GM03348 (cell line): ENCODE measurements at regions not wholly inside any gene's neighbourhood (a gene's known extent, or its start where the extent isn't known, plus 50 kb on each side); places are given as distances from the start of the nearest gene placed in this dataset.

Experiments
- DNase-seq: peaks from one replicate; pipeline ENCODE4 v3.0.0; 2012; ENCODE audit warnings: low spot score

GRCh38 chr2:20110876-20111275, 59.4 kb upstream of the LAPTM4A start:
- DNase-seq: no peak

DNA sequence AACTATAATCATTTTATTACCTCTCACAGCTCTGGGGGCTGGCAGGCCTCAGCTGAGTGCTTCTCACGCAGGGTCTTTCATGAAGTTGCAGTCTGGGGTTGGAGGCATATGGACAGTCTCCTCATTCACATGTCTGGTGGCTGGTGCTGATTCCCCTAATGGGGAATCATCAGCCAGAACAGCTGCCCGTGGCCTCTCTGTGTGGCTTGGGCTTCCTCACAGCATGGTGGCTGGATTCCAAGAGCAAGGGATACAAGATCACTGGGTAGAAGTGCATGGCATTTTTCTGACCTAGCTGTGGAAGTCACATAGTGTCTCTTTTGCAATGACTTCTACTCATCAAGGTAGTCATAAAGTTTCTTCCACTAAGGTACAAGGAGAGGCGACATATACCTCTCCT, 59.0 kb upstream of the LAPTM4A start:
- DNase-seq: no peak

GRCh38 chr2:20108655-20109396, 57.4 kb upstream of the LAPTM4A start:
- DNase-seq: no peak

DNA sequence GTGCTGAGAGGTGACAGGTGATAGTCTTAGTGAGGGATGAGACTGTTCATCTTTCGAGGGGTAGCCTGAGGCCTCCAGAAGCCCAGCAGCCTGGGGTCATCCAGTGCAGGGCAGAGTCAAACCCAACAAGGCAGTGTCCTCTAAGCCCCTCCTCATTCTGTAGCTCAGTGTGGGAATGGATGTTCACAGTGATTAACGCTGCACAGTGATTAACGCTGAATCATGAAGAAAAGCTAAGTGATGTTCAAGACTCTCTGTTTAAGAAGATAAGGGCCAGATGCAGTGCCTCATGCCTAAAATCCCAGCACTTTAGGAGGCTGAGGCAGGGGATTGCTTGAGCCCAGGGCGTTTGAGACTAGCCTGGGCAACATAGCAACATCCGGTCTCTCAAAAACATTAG, 56.3 kb upstream of the LAPTM4A start:
- DNase-seq: no peak

DNA sequence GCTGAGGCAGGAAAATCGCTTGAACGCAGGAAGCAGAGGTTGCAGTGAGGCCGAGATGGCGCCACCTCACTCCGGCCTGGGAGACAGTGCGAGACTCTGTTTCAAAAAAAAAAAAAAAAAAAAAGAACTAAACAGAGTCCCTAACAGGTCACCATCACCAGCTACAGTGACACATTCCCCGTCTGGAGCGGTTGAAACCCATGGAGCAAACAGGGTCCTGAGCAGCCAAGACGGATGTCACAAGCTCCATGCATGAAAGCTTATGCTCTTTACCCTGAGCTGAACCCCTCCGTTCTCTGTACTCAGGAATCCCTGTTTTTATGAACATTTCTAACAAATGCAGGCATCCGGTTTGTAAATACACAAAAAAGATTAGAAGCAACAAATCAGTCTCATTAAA, 55.9 kb upstream of the LAPTM4A start:
- no peak for DNase-seq

- DNase-seq: no peak
These were observed 55.3 kb upstream of the LAPTM4A start for GRCh38 chr2:20106746-20107145.

DNA sequence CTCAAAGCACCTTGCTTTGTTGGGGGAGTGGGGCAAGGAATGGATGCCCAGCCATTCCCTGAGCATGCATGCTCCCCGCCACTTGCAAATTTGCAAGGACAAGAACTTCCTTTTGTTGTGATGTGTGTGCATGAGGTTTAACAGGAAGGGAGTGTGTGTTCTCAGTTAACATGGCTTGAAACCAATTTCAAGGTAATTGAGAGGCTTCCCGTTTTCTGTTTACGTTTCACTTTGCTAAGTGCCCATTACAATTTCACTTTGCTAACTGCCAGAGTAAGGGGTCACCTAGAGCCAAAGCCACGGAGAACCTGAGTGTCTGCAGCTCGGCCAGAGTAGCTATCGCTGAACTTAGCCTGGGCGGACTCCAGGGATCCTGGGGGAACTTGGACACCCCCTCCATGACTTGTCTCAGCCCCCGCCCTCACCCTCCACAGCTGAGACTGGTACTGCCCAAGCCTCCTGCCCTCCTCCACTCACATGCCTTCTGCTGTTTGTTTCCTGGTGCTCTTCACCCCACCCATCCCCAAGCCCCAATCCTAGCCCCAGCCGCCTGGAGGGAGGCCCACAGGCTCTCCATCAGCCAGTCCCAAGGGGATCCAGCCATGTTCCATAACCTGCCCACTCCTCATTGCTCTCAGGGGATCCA, 53.6 kb upstream of the LAPTM4A start:
- no peak for DNase-seq

GRCh38 chr2:20103530-20103929, 52.1 kb upstream of the LAPTM4A start:
- no peak for DNase-seq
